Mucosa of descending colon (tissue), 3 donors: ENCODE measurements at regions not wholly inside any gene's neighbourhood (a gene's known extent, or its start where the extent isn't known, plus 50 kb on each side); places are given as distances from the start of the nearest gene placed in this dataset.

Source experiments
- ATAC-seq: fragments of 200-7000 bp; cut with Tn5 transposase; one replicate; pipeline ENCODE4 v1.9.1; 2020; ENCODE audit warnings: mild to moderate bottlenecking, moderate library complexity
- DNase-seq, 3 donors: peaks; one replicate each; pipeline ENCODE4 v3.0.0-alpha.2; 2020
- H3K36me3 ChIP-seq: fragments of 200-600 bp; one replicate; pipeline ENCODE4 v1.8.0; 2021; ENCODE audit warnings: low read depth, mild to moderate bottlenecking
- H3K4me1 ChIP-seq: fragments of 200-600 bp; one replicate; pipeline ENCODE4 v1.8.0; 2021; ENCODE audit warnings: low read depth, mild to moderate bottlenecking
- H3K4me3 ChIP-seq: fragments of 200-600 bp; one replicate; pipeline ENCODE4 v1.8.0; 2021; ENCODE audit warnings: mild to moderate bottlenecking
- H3K9me3 ChIP-seq: fragments of 200-600 bp; one replicate; pipeline ENCODE4 v1.8.0; 2021; ENCODE audit warnings: mild to moderate bottlenecking
- CTCF ChIP-seq: fragments of 200-600 bp; IDR thresholded peaks from one replicate; pipeline ENCODE4 v1.8.0; 2022; ENCODE audit warnings: antibody characterized with exemption, mild to moderate bottlenecking
- intact Hi-C, 2 donors: fragments of 100-400 bp; cut with DNase I in 1 of 2; cut with micrococcal nuclease in 1 of 2; formaldehyde crosslinking; loops; one replicate each; pipeline versions ENCODE4 v1.11.0 to v1.11.1; 2022; cut with DNase I, micrococcal nuclease
- donor health status: DM: no; HTN: no; CAD: no; lungs with moderate emphysema.
- donor health status: DM: no; HTN: no; CAD: no.
- donor health status: DM: no; HTN: yes; CAD: no.

GRCh38 chr16:79707876-79708275 lies 107.3 kb upstream of the MAF start:
- no peaks in the 10 kb centered on the region for H3K36me3 ChIP-seq
- peak; percentile 48 for ATAC-seq

DNA sequence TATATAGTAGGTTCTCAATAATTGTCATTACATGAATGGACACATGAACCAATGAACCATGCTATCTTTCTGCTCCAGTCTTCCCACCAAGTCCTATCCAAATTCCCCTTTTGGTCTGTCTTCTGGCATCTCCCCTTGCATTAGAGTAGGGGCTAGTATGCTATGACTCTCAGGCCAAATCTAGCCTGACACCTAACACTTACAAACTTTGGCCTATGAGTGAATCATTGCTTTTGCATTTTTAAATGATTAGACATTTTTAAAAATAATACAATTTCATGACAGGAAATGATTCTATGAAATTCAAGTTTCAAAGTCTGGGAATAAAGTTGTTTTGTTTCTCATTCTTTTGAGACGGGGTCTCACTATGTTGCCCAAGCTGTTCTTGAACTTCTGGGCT lies 102.5 kb upstream of the MAF start:
- DNase-seq (no peak), ATAC-seq (no peak)
- intact Hi-C loops = no loop called here
- Histone ChIP-seq H3K4me3 (no peak overlapping the region), H3K36me3 (no peaks in the 10 kb centered on the region), H3K9me3 (no peaks in the 10 kb centered on the region), H3K4me1 (no peaks in the 10 kb centered on the region)
- TF ChIP-seq CTCF = no peak

More at GRCh38 chr16:79707876-79708275, 107.3 kb upstream of the MAF start:
- Histone ChIP-seq H3K4me3 (no peak overlapping the region), H3K9me3 (no peaks in the 10 kb centered on the region), H3K4me1 (peaks cover 4% of the 10 kb centered on the region)
- TF ChIP-seq CTCF = no peak
- intact Hi-C loops = no loop called here
- peak; percentile 33 to 56 (median 37) for DNase-seq

DNA sequence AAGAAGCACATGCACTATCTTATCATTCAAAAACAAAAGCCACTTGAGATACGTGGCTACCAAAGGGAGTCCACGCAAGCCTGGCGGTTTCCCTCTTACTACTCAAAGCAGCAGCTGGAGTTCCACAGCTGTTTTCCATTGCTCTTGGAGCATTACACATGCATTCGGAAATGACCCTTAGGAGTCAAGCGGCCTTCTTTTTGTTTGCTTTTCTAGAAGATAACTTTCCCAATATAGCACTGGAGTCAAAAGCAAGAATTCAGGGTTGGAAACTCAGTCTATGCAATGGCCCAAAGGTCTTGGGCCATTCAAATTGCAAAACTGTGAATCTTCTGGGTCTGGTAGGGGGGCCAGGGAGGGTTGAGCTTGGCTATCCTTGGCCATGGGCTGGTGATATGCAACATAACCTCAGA lies 97.8 kb upstream of the MAF start:
- no peak for ATAC-seq
- H3K36me3 ChIP-seq = no peaks in the 10 kb centered on the region
- DNase-seq = peak in 1 of 3 donors; percentile 31
- H3K4me3 ChIP-seq = no peak overlapping the region
- no peaks in the 10 kb centered on the region for H3K4me1 ChIP-seq
- intact Hi-C loops = no loop called here
- no peak for TF ChIP-seq CTCF
- peaks cover 3% of the 10 kb centered on the region for H3K9me3 ChIP-seq

- Histone ChIP-seq H3K4me3 (no peak overlapping the region), H3K9me3 (peaks cover 5% of the 10 kb centered on the region), H3K4me1 (no peaks in the 10 kb centered on the region), H3K36me3 (no peaks in the 10 kb centered on the region)
- intact Hi-C loops = no loop called here
- TF ChIP-seq CTCF = no peak
- DNase-seq (no peak), ATAC-seq (no peak)
Measured at GRCh38 chr16:79697562-79698112, 97.1 kb upstream of the MAF start.

DNA sequence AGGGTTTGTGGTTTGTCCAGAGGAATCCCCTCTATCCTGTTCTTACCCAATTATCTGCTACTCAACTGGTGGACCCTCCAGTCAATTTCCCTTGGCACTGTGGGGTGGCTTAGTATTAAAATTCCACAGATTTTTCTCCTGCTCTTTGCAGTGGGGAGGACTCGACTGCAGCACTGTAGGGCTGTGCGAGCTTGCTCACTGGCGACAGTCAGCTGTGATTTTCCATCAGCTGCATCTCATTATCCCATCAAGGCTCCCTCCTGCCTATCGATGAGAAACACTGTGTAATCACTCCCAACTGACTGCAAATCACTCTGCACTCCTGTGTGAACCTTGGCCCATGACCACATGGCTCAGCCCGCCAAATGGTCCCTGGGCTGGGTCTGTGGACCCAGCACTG lies 90.5 kb upstream of the MAF start:
- no peak for ATAC-seq
- no peak overlapping the region for H3K4me3 ChIP-seq
- no peak for TF ChIP-seq CTCF
- intact Hi-C loops = no loop called here
- DNase-seq = no peak
- H3K4me1 ChIP-seq = no peaks in the 10 kb centered on the region
- peaks cover 5% of the 10 kb centered on the region for H3K9me3 ChIP-seq
- H3K36me3 ChIP-seq = no peaks in the 10 kb centered on the region

GRCh38 chr16:79690159-79690558 lies 89.6 kb upstream of the MAF start:
- DNase-seq (no peak), ATAC-seq (no peak)

More at GRCh38 chr16:79690159-79690558, 89.6 kb upstream of the MAF start:
- intact Hi-C loops = no loop called here
- Histone ChIP-seq H3K4me1 (no peaks in the 10 kb centered on the region), H3K36me3 (no peaks in the 10 kb centered on the region), H3K9me3 (peaks cover 5% of the 10 kb centered on the region), H3K4me3 (no peak overlapping the region)
- TF ChIP-seq CTCF = no peak
